Immature natural killer cell (primary cell): ENCODE measurements at regions not wholly inside any gene's neighbourhood (a gene's known extent, or its start where the extent isn't known, plus 50 kb on each side); places are given as distances from the start of the nearest gene placed in this dataset.
"Not testable (repeated sequence)": the region's sequence is repeated elsewhere in the genome, so short reads cannot be mapped to it uniquely, and the experiment has no call there.

ENCODE experiments used
- DNase-seq, 3 donors: peaks; one replicate each; pipeline ENCODE4 v3.0.0; 2022; ENCODE audit warnings: mixed read lengths in 1 of 3
- H3K27ac Mint-ChIP-seq, 6 donors: one replicate each; pipeline ENCODE4 v1.8.0; 2020; ENCODE audit warnings: mixed read lengths in 6 of 6, mild to moderate bottlenecking in 5 of 6, inconsistent platforms in 4 of 6, moderate library complexity in 3 of 6
- H3K27me3 Mint-ChIP-seq, 3 donors: one replicate each; pipeline ENCODE4 v1.8.0; 2020 to 2021; ENCODE audit warnings: low read depth in 3 of 3, mild to moderate bottlenecking in 3 of 3, mixed read lengths in 3 of 3, moderate library complexity in 3 of 3, inconsistent platforms in 1 of 3
- H3K36me3 Mint-ChIP-seq, 3 donors: one replicate each; pipeline ENCODE4 v1.8.0; 2020; ENCODE audit warnings: mixed read lengths in 3 of 3, inconsistent platforms in 2 of 3, mild to moderate bottlenecking in 2 of 3
- H3K4me1 Mint-ChIP-seq, 2 donors: one replicate each; pipeline ENCODE4 v1.8.0; 2020; ENCODE audit warnings: inconsistent platforms in 2 of 2, mild to moderate bottlenecking in 2 of 2, mixed read lengths in 2 of 2, moderate library complexity in 1 of 2
- H3K4me3 Mint-ChIP-seq, 5 donors: one replicate each; pipeline ENCODE4 v1.8.0; 2020; ENCODE audit warnings: mild to moderate bottlenecking in 5 of 5, mixed read lengths in 5 of 5, inconsistent platforms in 3 of 5, moderate library complexity in 3 of 5
- H3K9me3 Mint-ChIP-seq, 6 donors: one replicate each; pipeline ENCODE4 v1.8.0; 2020; ENCODE audit warnings: mild to moderate bottlenecking in 6 of 6, mixed read lengths in 6 of 6, inconsistent platforms in 4 of 6, moderate library complexity in 3 of 6

DNA sequence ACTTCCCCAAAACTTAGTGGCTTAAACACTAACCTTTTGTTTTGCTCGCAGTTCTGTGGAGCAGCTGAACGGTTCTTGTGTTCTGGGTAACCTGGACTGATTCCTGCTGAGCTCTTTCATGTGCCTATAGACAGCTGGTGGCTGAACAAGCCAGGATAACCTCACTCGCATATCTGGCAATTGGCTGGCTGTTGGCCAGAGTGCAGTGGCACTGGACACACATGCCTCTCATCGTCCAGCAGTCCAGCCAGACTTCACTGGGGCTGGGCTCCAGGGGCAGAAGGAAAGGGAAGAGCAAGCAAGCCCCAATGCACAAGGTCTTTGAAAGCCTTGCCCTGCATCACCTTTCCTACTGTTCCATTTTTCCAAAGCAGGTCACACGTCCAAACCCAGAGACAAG is 53.6 kb upstream of the GATA2 start:
- Mint-ChIP-seq H3K27ac (no peak overlapping the region), H3K36me3 (peaks cover 0 to 5% (median 5%) of the 10 kb centered on the region in 3 donors), H3K4me1 (no peaks in the 10 kb centered on the region), H3K27me3 (peaks cover 0 to 18% (median 0%) of the 10 kb centered on the region in 3 donors), H3K9me3 (peaks cover 6 to 11% (median 9%) of the 10 kb centered on the region in 6 donors), H3K4me3 (no peak overlapping the region)
- no peak for DNase-seq

DNA sequence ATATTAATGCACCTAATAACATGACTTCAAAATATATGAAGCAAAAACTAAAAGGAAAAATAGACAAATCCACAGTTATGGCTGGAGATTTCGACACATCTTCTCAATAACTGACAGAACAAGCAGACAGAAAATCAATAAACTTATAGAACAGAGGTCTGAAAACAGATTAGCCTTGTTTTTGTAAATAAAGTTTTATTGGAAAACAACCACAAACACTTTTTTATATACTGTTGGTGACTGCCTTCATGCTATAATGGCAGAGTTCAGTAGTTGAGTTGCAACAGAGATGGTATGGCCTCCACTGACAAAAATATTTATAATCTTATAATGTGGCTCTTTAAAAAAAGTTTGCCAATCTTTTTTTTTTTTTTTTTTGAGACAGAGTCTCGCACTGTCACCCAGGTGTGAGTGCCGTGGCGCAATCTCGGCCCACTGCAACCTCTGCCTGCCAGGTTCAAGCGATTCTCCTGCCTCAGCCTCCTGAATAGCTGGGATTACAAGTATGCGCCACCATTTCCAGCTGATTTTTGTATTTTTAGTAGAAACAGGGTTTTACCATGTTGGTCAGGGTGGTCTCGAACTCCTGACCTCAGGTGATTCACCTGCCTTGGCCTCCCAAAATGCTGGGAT is 52.2 kb upstream of the GATA2 start:
- Mint-ChIP-seq H3K9me3 (peaks cover 6 to 11% (median 9%) of the 10 kb centered on the region in 6 donors), H3K27ac (no peak overlapping the region), H3K27me3 (peaks cover 0 to 15% (median 0%) of the 10 kb centered on the region in 3 donors), H3K4me3 (no peak overlapping the region), H3K36me3 (peaks cover 0 to 5% (median 5%) of the 10 kb centered on the region in 3 donors), H3K4me1 (no peaks in the 10 kb centered on the region)
- no peak for DNase-seq

DNA sequence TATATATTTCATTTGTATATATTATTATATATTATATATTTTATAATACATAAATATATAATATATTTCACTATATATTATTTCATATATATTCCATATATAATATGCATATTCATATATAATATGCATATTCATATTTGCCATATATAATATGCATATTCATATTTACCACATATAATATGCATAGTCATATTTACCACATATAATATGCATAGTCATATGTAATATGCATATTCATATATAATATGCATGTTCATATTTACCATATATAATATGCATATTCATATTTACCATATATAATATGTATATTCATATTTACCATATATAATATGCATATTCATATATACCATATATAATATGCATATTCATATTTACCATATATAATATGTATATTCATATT is 51.2 kb upstream of the GATA2 start:
- no peaks in the 10 kb centered on the region for H3K4me1 Mint-ChIP-seq
- peaks cover 0 to 5% (median 5%) of the 10 kb centered on the region in 3 donors for H3K36me3 Mint-ChIP-seq
- H3K9me3 Mint-ChIP-seq, result peaks cover 6 to 11% (median 9%) of the 10 kb centered on the region in 6 donors
- H3K27me3 Mint-ChIP-seq, result peaks cover 0 to 17% (median 0%) of the 10 kb centered on the region in 3 donors
- no peak overlapping the region for H3K4me3 Mint-ChIP-seq
- no peak overlapping the region for H3K27ac Mint-ChIP-seq
- DNase-seq, result no peak

DNA sequence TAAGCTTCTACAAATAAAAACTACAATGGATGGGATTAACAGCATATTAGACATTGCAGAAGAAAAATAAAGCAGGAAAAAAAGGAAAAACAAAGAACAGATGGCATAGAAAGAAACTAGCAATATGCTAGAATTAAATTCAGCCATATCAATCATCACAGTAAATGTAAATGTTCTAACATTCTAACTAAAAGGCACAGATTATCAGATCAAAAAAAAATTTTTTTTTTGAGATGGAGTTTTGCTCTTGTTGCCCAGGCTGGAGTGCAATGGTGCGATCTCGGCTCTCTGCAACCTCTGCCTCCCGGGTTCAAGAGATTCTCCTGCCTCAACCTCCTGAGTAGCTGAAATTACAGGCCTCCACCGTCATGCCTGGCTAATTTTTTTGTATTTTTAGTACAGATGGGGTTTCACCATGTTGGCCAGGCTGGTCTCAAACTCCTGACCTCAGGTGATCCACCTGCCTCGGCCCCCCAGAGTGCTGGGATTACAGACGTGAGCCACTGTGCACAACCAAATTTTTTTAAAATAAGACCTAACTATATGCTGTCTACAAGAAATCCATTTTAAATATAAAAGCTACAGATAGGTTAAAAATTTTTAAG is 50.7 kb upstream of the GATA2 start:
- H3K36me3 Mint-ChIP-seq, H3K27ac Mint-ChIP-seq, DNase-seq, H3K4me1 Mint-ChIP-seq, H3K4me3 Mint-ChIP-seq: not testable (repeated sequence)
- peaks cover 6 to 11% (median 9%) of the 10 kb centered on the region in 6 donors for H3K9me3 Mint-ChIP-seq
- H3K27me3 Mint-ChIP-seq, result peaks cover 0 to 13% (median 0%) of the 10 kb centered on the region in 3 donors
